ENCODE measurements at regions not wholly inside any gene's neighbourhood (a gene's known extent, or its start where the extent isn't known, plus 50 kb on each side); places are given as distances from the start of the nearest gene placed in this dataset.

- H3K4me3 ChIP-seq (ENCODE audit: low read depth, low read length, poor library complexity, severe bottlenecking) = no peak overlapping the region
- no peaks in the 10 kb centered on the region for H3K9me2 ChIP-seq (ENCODE audit: low read depth, low read length)
- H3K4me1 ChIP-seq (ENCODE audit: insufficient read depth, low read length, severe bottlenecking) = no peaks in the 10 kb centered on the region
- no peaks in the 10 kb centered on the region for H3K36me3 ChIP-seq (ENCODE audit: insufficient read depth, low read length)
- no peak overlapping the region for H3K4me2 ChIP-seq (ENCODE audit: low read length)
- H3K27ac ChIP-seq (ENCODE audit: low read depth, low read length, poor library complexity, severe bottlenecking) = no peak overlapping the region
- no peaks in the 10 kb centered on the region for H3K79me2 ChIP-seq (ENCODE audit: insufficient read depth, low read length)
- no peak overlapping the region for H2AFZ ChIP-seq (ENCODE audit: low read length)
- no peaks in the 10 kb centered on the region for H3K9me3 ChIP-seq (ENCODE audit: low read length)
- no peaks in the 10 kb centered on the region for H3F3A ChIP-seq (ENCODE audit: insufficient read depth, low read length)
- H4K20me1 ChIP-seq (ENCODE audit: insufficient read depth, low read length) = no peaks in the 10 kb centered on the region
- no peak overlapping the region for H3K9ac ChIP-seq (ENCODE audit: low read length)
- H3K27me3 ChIP-seq (ENCODE audit: insufficient read depth, low read length) = no peaks in the 10 kb centered on the region
- no peak for TF ChIP-seq CTCF (IDR thresholded peaks at IDR 0.05; ENCODE audit: low read length)
- no peak for TF ChIP-seq EZH2 (IDR thresholded peaks at IDR 0.05; ENCODE audit: borderline replicate concordance, low read length)
Measured at GRCh38 chr3:23100106-23100505, 103.0 kb upstream of the UBE2E2 start.

GRCh38 chr3:23103764-23104163 is 99.4 kb upstream of the UBE2E2 start:
- no peaks in the 10 kb centered on the region for H3K36me3 ChIP-seq (ENCODE audit: insufficient read depth, low read length)
- H3K27me3 ChIP-seq (ENCODE audit: insufficient read depth, low read length) = no peaks in the 10 kb centered on the region
- no peaks in the 10 kb centered on the region for H4K20me1 ChIP-seq (ENCODE audit: insufficient read depth, low read length)
- no peaks in the 10 kb centered on the region for H3K9me2 ChIP-seq (ENCODE audit: low read depth, low read length)
- TF ChIP-seq CTCF (IDR thresholded peaks at IDR 0.05; ENCODE audit: low read length) = no peak
- no peak for TF ChIP-seq EZH2 (IDR thresholded peaks at IDR 0.05; ENCODE audit: borderline replicate concordance, low read length)
- no peak overlapping the region for H3K4me3 ChIP-seq (ENCODE audit: low read depth, low read length, poor library complexity, severe bottlenecking)
- H3K9me3 ChIP-seq (ENCODE audit: low read length) = no peaks in the 10 kb centered on the region
- H3K79me2 ChIP-seq (ENCODE audit: insufficient read depth, low read length) = no peaks in the 10 kb centered on the region
- no peak overlapping the region for H3K4me2 ChIP-seq (ENCODE audit: low read length)
- H3K9ac ChIP-seq (ENCODE audit: low read length) = no peak overlapping the region
- H3K27ac ChIP-seq (ENCODE audit: low read depth, low read length, poor library complexity, severe bottlenecking) = no peak overlapping the region
- H3K4me1 ChIP-seq (ENCODE audit: insufficient read depth, low read length, severe bottlenecking) = no peaks in the 10 kb centered on the region
- H2AFZ ChIP-seq (ENCODE audit: low read length) = no peak overlapping the region
- H3F3A ChIP-seq (ENCODE audit: insufficient read depth, low read length) = no peaks in the 10 kb centered on the region

- H3K4me2 ChIP-seq (ENCODE audit: low read length) = no peak overlapping the region
- no peak overlapping the region for H3K27ac ChIP-seq (ENCODE audit: low read depth, low read length, poor library complexity, severe bottlenecking)
- no peaks in the 10 kb centered on the region for H3K4me1 ChIP-seq (ENCODE audit: insufficient read depth, low read length, severe bottlenecking)
- no peaks in the 10 kb centered on the region for H3K36me3 ChIP-seq (ENCODE audit: insufficient read depth, low read length)
- H3K9me3 ChIP-seq (ENCODE audit: low read length) = no peaks in the 10 kb centered on the region
- no peak overlapping the region for H2AFZ ChIP-seq (ENCODE audit: low read length)
- no peaks in the 10 kb centered on the region for H3K9me2 ChIP-seq (ENCODE audit: low read depth, low read length)
- no peaks in the 10 kb centered on the region for H4K20me1 ChIP-seq (ENCODE audit: insufficient read depth, low read length)
- no peaks in the 10 kb centered on the region for H3F3A ChIP-seq (ENCODE audit: insufficient read depth, low read length)
- no peaks in the 10 kb centered on the region for H3K79me2 ChIP-seq (ENCODE audit: insufficient read depth, low read length)
- H3K9ac ChIP-seq (ENCODE audit: low read length) = no peak overlapping the region
- no peaks in the 10 kb centered on the region for H3K27me3 ChIP-seq (ENCODE audit: insufficient read depth, low read length)
- no peak overlapping the region for H3K4me3 ChIP-seq (ENCODE audit: low read depth, low read length, poor library complexity, severe bottlenecking)
- TF ChIP-seq CTCF (IDR thresholded peaks at IDR 0.05; ENCODE audit: low read length) (no peak), EZH2 (IDR thresholded peaks at IDR 0.05; ENCODE audit: borderline replicate concordance, low read length) (no peak)
Measured at GRCh38 chr3:23105048-23105447, 98.1 kb upstream of the UBE2E2 start.
